NCI-H510A (cell line): ENCODE measurements at regions not wholly inside any gene's neighbourhood (a gene's known extent, or its start where the extent isn't known, plus 50 kb on each side); places are given as distances from the start of the nearest gene placed in this dataset.

Experiments used
- DNase-seq: peaks from one replicate; lab custom pipeline; 2025; lab: John Stamatoyannopoulos, UW

DNA sequence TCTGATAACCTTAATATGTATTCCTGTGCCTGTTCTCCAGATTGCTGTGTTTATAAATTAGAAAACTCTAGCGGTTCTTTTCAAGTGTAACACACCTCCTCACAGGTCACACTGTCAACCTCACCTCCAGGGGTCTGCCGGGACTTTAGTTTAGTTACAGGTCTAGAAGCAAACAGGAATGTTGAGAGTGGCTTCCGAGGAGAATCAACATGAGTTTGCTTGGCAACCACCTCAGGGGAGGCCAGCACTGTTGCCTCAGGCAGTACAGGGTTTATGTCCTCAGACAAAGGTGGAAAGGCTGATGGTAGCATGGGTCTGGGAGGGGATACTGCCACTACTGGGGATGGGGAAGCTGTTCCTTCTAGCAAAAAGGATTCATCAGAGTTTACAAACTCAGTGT lies 438.0 kb downstream of the DTHD1 start:
- no peak for DNase-seq

- DNase-seq, result no peak
These were observed 441.6 kb downstream of the DTHD1 start for GRCh38 chr4:36722986-36723385.

DNA sequence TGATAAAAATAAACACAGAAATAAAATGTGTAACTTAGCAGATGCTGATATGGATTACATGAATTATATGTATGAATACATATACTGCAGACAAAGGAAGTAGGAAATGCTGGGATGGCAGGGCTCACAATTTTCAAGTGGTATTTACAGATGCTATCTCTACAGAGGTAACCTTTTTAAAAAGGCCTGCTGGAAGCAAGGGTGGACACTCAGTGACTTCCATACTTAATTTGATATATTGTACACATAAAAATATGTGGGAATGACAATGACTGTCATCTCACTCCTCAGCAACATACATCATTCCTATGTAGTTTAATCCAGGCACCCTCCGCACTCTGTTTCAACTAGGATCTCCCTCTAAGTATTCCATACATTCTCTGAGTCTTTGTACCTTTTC lies 452.9 kb downstream of the DTHD1 start:
- DNase-seq, result no peak

GRCh38 chr4:36737691-36738090 lies 456.3 kb downstream of the DTHD1 start:
- DNase-seq, result no peak

DNA sequence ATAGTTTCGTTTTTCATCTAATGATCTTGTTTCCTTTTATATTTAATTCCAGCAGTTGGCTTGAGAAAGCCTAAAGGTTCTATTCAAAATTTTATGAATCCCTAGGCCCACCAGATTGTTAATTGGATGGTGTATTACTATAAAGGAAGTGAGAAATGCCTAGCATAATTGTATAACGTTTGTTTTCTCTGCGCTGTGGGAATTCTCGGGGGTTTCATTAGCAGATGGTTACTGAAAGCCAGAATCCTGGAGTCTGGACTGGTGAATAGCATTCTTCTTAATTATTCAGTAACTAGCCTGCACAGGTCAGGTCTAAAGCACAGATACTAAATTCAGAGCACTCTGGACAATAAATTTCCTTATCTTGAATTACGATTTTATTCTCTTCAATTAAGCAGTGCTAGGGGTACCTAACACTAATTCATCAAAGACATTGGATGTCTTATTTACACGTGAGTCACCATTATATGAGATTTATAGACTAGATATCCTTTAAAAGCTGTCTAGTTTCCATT lies 459.4 kb downstream of the DTHD1 start:
- no peak for DNase-seq

- DNase-seq, result no peak
These were observed 466.1 kb downstream of the DTHD1 start for GRCh38 chr4:36747277-36748129.

DNA sequence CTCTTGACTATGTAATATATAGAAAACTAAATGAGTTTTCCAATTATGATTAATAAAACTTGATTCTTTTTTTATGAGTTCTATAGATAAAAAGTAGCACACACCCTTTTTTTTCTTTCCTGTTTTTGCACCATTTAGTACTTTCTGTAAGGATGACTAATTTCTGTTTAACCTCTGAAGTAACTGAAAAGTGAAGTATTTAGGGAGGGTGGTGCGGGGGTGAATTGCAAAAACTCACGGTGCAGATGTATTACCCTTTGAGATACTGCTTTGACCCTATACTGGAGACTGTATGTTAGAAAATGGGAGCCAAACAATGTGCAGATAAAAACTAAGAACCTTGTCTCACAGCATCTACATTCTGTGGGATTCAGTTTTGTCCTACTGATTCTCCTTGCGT lies 471.6 kb downstream of the DTHD1 start:
- no peak for DNase-seq

DNA sequence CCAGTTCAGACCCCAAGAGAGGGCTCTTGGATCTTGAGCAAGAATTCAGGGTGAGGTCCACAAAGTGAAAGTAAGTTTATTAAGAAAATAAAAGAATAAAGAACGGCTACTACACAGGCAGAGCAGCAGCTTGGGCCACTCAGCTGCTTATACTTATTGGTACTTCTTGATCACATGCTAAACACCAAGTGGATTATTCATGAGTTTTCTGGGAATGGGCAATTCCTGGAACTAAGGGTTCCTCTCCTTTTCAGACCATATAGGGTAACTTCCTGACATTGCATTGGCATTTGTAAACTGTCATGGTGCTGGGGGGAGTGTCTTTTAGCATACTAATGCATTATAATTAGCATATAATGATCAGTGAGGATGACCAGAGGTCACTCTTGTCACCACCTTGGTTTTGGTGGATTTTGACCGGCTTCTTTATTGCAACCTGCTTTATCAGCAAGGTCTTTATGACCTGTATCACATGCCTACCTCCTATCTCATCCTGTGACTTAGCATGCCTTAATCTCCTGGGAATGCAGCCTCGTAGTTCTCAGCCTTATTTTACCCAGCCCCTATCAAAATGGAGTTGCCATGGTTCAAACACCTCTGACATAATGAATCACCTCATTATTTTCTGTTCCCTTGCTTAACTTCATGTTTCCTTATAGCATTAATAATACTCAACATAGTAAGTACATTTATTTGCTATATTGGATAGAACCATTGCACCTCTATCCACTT lies 476.3 kb downstream of the DTHD1 start:
- no peak for DNase-seq

- DNase-seq, result no peak
These were observed 477.1 kb downstream of the DTHD1 start for GRCh38 chr4:36758312-36759178.

- DNase-seq, result no peak
These were observed 480.2 kb downstream of the DTHD1 start for GRCh38 chr4:36761607-36762006.

GRCh38 chr4:36763814-36764213 lies 480.7 kb upstream of the NWD2 start:
- no peak for DNase-seq

DNA sequence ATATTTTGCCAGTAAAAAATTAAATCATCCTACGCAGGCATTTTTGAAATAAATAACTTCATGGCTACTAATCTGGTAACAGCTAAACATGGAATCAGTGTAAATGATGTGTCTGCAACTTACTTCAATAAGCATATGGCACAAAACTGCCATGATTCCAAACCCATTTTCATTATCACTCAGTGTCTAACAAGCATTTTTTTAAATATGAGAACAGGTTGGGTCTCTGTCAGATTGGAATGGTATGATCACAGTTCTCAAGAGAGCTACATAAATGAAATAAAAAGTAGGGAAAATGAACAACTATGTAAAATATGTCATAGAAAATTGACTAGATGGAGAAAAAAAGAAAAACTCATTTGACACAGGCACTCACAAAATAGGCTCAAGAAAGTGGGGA lies 476.9 kb upstream of the NWD2 start:
- DNase-seq, result no peak

GRCh38 chr4:36771411-36772153 lies 473.0 kb upstream of the NWD2 start:
- no peak for DNase-seq

- no peak for DNase-seq
These were observed 472.4 kb upstream of the NWD2 start for GRCh38 chr4:36772154-36772516.

- DNase-seq, result no peak
These were observed 471.1 kb upstream of the NWD2 start for GRCh38 chr4:36773467-36773866.

DNA sequence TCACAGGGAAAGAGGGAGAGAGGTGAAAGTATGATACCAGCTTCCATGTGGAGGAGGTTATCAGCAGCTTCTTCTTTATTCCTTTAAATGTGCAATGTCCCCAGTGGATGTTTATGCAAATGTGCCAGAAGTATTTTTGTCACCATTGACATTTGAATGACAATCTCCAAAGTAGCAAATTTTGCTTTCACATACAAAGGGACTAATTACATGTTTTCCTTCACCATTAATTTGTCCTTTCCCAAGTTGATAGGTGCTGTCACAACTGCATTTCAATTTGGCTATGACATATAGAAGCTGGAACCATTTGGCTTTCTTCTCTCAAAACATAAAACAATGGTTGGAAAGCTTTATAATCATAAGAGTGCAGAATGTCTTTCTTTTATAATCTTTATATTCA lies 469.0 kb upstream of the NWD2 start:
- DNase-seq, result no peak

- DNase-seq, result no peak
These were observed 464.9 kb upstream of the NWD2 start for GRCh38 chr4:36779601-36780000.

- DNase-seq, result no peak
These were observed 458.6 kb upstream of the NWD2 start for GRCh38 chr4:36785973-36786372.

DNA sequence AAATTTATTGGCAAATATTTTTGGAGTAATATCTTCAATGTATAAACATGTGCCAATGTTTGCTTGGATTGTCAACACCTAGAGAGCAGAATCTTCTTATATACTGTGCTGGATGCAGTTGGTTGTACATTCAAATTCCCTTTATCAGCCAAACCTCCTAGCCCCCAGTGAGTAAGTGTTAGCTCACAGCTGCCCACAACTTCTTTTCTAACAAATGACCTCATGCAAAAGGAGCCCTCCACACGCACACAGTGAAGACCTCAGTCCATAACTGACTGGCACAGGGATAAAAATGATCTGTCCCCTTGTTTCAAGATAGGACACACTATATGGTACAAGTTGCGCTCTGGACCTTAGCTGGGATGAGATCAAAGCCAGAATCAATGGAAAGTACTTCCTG lies 458.0 kb upstream of the NWD2 start:
- DNase-seq, result no peak

- DNase-seq, result no peak
These were observed 449.8 kb upstream of the NWD2 start for GRCh38 chr4:36794716-36795115.

GRCh38 chr4:36812149-36812548 lies 432.4 kb upstream of the NWD2 start:
- DNase-seq, result no peak

DNA sequence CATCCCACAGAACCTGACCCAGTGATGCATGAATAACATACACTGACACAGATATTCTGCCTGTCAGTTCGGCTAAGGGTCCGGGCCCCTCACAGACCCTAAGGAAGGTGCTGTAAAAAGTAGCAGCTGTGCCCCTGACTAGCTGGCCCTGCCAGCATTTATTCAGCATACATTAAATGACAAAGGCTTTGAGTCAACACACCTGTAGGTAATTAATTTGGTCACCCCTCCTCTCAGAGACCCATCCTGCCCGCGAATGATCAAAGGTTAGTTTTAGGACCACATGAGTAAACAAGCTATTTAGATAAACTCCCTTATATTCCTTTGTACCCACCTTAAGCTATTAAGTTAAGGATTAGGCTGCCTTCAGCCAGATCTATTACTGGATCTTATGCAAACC lies 429.0 kb upstream of the NWD2 start:
- no peak for DNase-seq
